GM11168 (cell line): ENCODE measurements at regions not wholly inside any gene's neighbourhood (a gene's known extent, or its start where the extent isn't known, plus 50 kb on each side); places are given as distances from the start of the nearest gene placed in this dataset.

Experiments used
- in situ Hi-C: fragments of 300-500 bp; cut with MboI; formaldehyde crosslinking; loops from one replicate; pipeline ENCODE4 v1.12.0; 2022; ENCODE audit warnings: low sequenced_read_pairs; ENCODE audit not compliant: unreplicated experiment

- in situ Hi-C loops = no loop called here
Measured at GRCh38 chr1:59100708-59101374, 196.1 kb upstream of the FGGY start.

- in situ Hi-C loops = no loop called here
Measured at GRCh38 chr1:59101518-59101917, 195.4 kb upstream of the FGGY start.

- in situ Hi-C loops = no loop called here
Measured at GRCh38 chr1:59103457-59103856, 193.4 kb upstream of the FGGY start.

GRCh38 chr1:59104191-59104760, 192.6 kb upstream of the FGGY start:
- in situ Hi-C loops = no loop called here

- in situ Hi-C loops = no loop called here
Measured at GRCh38 chr1:59105548-59106507, 191.1 kb upstream of the FGGY start.

- in situ Hi-C loops = no loop called here
Measured at GRCh38 chr1:59107516-59107915, 189.4 kb upstream of the FGGY start.

GRCh38 chr1:59107916-59108315, 189.0 kb upstream of the FGGY start:
- in situ Hi-C loops = no loop called here

GRCh38 chr1:59108481-59109317, 188.2 kb upstream of the FGGY start:
- in situ Hi-C loops = no loop called here

- in situ Hi-C loops = no loop called here
Measured at GRCh38 chr1:59110271-59110670, 186.6 kb upstream of the FGGY start.

GRCh38 chr1:59113876-59114457, 182.9 kb upstream of the FGGY start:
- in situ Hi-C loops = no loop called here

- in situ Hi-C loops = no loop called here
Measured at GRCh38 chr1:59115865-59116264, 181.0 kb upstream of the FGGY start.

- in situ Hi-C loops = no loop called here
Measured at GRCh38 chr1:59116920-59117542, 179.9 kb upstream of the FGGY start.

- in situ Hi-C loops = no loop called here
Measured at GRCh38 chr1:59122527-59122926, 174.4 kb upstream of the FGGY start.

- in situ Hi-C loops = no loop called here
Measured at GRCh38 chr1:59123081-59123681, 173.7 kb upstream of the FGGY start.

GRCh38 chr1:59124166-59124565, 172.7 kb upstream of the FGGY start:
- in situ Hi-C loops = no loop called here

GRCh38 chr1:59125154-59125553, 171.7 kb upstream of the FGGY start:
- in situ Hi-C loops = no loop called here

- in situ Hi-C loops = no loop called here
Measured at GRCh38 chr1:59125676-59126320, 171.1 kb upstream of the FGGY start.

GRCh38 chr1:59126366-59126765, 170.5 kb upstream of the FGGY start:
- in situ Hi-C loops = no loop called here
